Keratinocyte (primary cell): ENCODE measurements at regions not wholly inside any gene's neighbourhood (a gene's known extent, or its start where the extent isn't known, plus 50 kb on each side); places are given as distances from the start of the nearest gene placed in this dataset.

Experiments used
- DNase-seq: peaks from one replicate; pipeline ENCODE4 v3.0.0-alpha.2; 2011; ENCODE audit warnings: low read depth, missing footprints, low spot score
- FAIRE-seq: peaks from 2 replicates; lab custom pipeline; 2011; peaks lifted over from hg19 to GRCh38; lab: Jason Lieb, UNC
- H2AFZ ChIP-seq: 2 replicates; pipeline ENCODE4 v1.6.0; 2012; ENCODE audit warnings: low read length, control low read depth, inconsistent platforms; ENCODE audit not compliant: control insufficient read depth
- H3K27ac ChIP-seq: 2 replicates; pipeline ENCODE4 v1.5.1; 2011; ENCODE audit warnings: low read length; ENCODE audit not compliant: control insufficient read depth, insufficient read depth
- H3K27me3 ChIP-seq: 3 replicates; pipeline ENCODE4 v1.6.0; 2011; ENCODE audit warnings: low read length; ENCODE audit not compliant: control insufficient read depth, insufficient read depth; ENCODE audit errors: extremely low read depth
- H3K36me3 ChIP-seq, 2 experiments: 2 replicates in 1 of 2; 3 replicates in 1 of 2; pipeline ENCODE4 v1.5.1; 2011; ENCODE audit warnings: low read length in 2 of 2, mild to moderate bottlenecking in 1 of 2; ENCODE audit not compliant: control insufficient read depth in 2 of 2, insufficient read depth in 2 of 2; ENCODE audit errors: extremely low read depth in 1 of 2
- H3K4me1 ChIP-seq: 3 replicates; pipeline ENCODE4 v1.5.1; 2011; ENCODE audit warnings: low read length; ENCODE audit not compliant: control insufficient read depth, insufficient read depth; ENCODE audit errors: extremely low read depth
- H3K4me2 ChIP-seq: 3 replicates; pipeline ENCODE4 v1.6.0; 2011; ENCODE audit warnings: low read depth, low read length; ENCODE audit not compliant: control insufficient read depth, insufficient read depth; ENCODE audit errors: extremely low read depth
- H3K4me3 ChIP-seq, 3 experiments: fragments of 200-600 bp in 1 of 3; sonication (generic) in 1 of 3; 2 replicates in 2 of 3; 3 replicates in 1 of 3; pipeline ENCODE4 v1.5.1; 2011 to 2016; ENCODE audit warnings: low read length in 3 of 3, mild to moderate bottlenecking in 3 of 3, control low read depth in 2 of 3, inconsistent platforms in 1 of 3, low read depth in 1 of 3, mixed read lengths in 1 of 3, mixed run types in 1 of 3, moderate library complexity in 1 of 3; ENCODE audit not compliant: control insufficient read depth in 2 of 3, insufficient read depth in 2 of 3; ENCODE audit errors: extremely low read depth in 1 of 3
- H3K79me2 ChIP-seq: 2 replicates; pipeline ENCODE4 v1.6.0; 2012; ENCODE audit warnings: low read length; ENCODE audit not compliant: control insufficient read depth, insufficient read depth
- H3K9ac ChIP-seq: 3 replicates; pipeline ENCODE4 v1.6.0; 2011; ENCODE audit warnings: low read length; ENCODE audit not compliant: control insufficient read depth, insufficient read depth; ENCODE audit errors: extremely low read depth
- H3K9me1 ChIP-seq: 3 replicates; pipeline ENCODE4 v1.6.0; 2011; ENCODE audit warnings: low read length; ENCODE audit not compliant: control insufficient read depth, insufficient read depth; ENCODE audit errors: extremely low read depth
- H3K9me3 ChIP-seq: 2 replicates; pipeline ENCODE4 v1.5.1; 2012; ENCODE audit warnings: low read depth, low read length; ENCODE audit not compliant: control insufficient read depth
- H4K20me1 ChIP-seq: 3 replicates; pipeline ENCODE4 v1.6.0; 2011; ENCODE audit warnings: low read length; ENCODE audit not compliant: control insufficient read depth, insufficient read depth; ENCODE audit errors: extremely low read depth
- CTCF ChIP-seq, 3 experiments: IDR thresholded peaks in 1 of 3; conservative IDR thresholded peaks in 1 of 3; optimal IDR thresholded peaks in 1 of 3; 2 replicates in 2 of 3; 3 replicates in 1 of 3; pipeline versions ENCODE3 to v1.5.1; 2011; ENCODE audit warnings: low read length in 3 of 3, mild to moderate bottlenecking in 3 of 3, moderate library complexity in 2 of 3, control low read depth in 1 of 3, inconsistent platforms in 1 of 3; ENCODE audit not compliant: insufficient read depth in 2 of 3; ENCODE audit errors: extremely low read depth in 1 of 3
- EZH2 ChIP-seq: IDR thresholded peaks from one replicate; pipeline ENCODE4 v1.6.1; 2012; ENCODE audit warnings: inconsistent platforms, mild to moderate bottlenecking, low read length, moderate library complexity
- dilution Hi-C: fragments of 300-500 bp; cut with MboI; formaldehyde crosslinking; loops from one replicate; pipeline ENCODE4 v1.7.0; 2020; ENCODE audit warnings: low sequenced_read_pairs; ENCODE audit not compliant: extremely low pct_ligation_motif_present

- Histone ChIP-seq H3K36me3 (no peaks in the 10 kb centered on the region), H3K9me1 (no peaks in the 10 kb centered on the region), H4K20me1 (no peaks in the 10 kb centered on the region), H3K4me2 (no peak overlapping the region), H3K27ac (no peak overlapping the region), H3K4me1 (no peaks in the 10 kb centered on the region), H2AFZ (no peak overlapping the region), H3K4me3 (no peak overlapping the region), H3K9me3 (no peaks in the 10 kb centered on the region), H3K79me2 (no peaks in the 10 kb centered on the region), H3K27me3 (no peaks in the 10 kb centered on the region), H3K9ac (no peak overlapping the region)
- TF ChIP-seq CTCF (optimal IDR thresholded peaks at IDR 0.05 in 1 of 3, IDR thresholded peaks at IDR 0.05 in 1 of 3, conservative IDR thresholded peaks at IDR 0.05 in 1 of 3; ENCODE audit: extremely low read depth in 1 of 3, insufficient read depth in 2 of 3, low read length in 3 of 3): peak in 2 of 3 experiments; percentile 21 to 41
- no peak for TF ChIP-seq EZH2
- dilution Hi-C loops: no loop called here
- no peak for DNase-seq
- no peak for FAIRE-seq
Measured at GRCh38 chr4:79241846-79242245, 84.0 kb downstream of the NAA11 start.

- H4K20me1 ChIP-seq: no peaks in the 10 kb centered on the region
- dilution Hi-C loops: no loop called here
- no peak overlapping the region for H3K4me3 ChIP-seq
- no peak overlapping the region for H3K4me2 ChIP-seq
- H3K9me1 ChIP-seq: no peaks in the 10 kb centered on the region
- no peak for TF ChIP-seq EZH2
- TF ChIP-seq CTCF (optimal IDR thresholded peaks at IDR 0.05 in 1 of 3, IDR thresholded peaks at IDR 0.05 in 1 of 3, conservative IDR thresholded peaks at IDR 0.05 in 1 of 3; ENCODE audit: extremely low read depth in 1 of 3, insufficient read depth in 2 of 3, low read length in 3 of 3): no peak
- H3K36me3 ChIP-seq: no peaks in the 10 kb centered on the region
- H3K9ac ChIP-seq: no peak overlapping the region
- H3K9me3 ChIP-seq: no peaks in the 10 kb centered on the region
- no peak for FAIRE-seq
- H3K4me1 ChIP-seq: no peaks in the 10 kb centered on the region
- H2AFZ ChIP-seq: no peak overlapping the region
- no peaks in the 10 kb centered on the region for H3K79me2 ChIP-seq
- H3K27ac ChIP-seq: no peak overlapping the region
- no peak for DNase-seq
- H3K27me3 ChIP-seq: no peaks in the 10 kb centered on the region
Measured at GRCh38 chr4:79237851-79238250, 88.0 kb downstream of the NAA11 start.
